ENCODE measurements at regions not wholly inside any gene's neighbourhood (a gene's known extent, or its start where the extent isn't known, plus 50 kb on each side); places are given as distances from the start of the nearest gene placed in this dataset.
"Not testable (repeated sequence)": the region's sequence is repeated elsewhere in the genome, so short reads cannot be mapped to it uniquely, and the experiment has no call there.

DNA sequence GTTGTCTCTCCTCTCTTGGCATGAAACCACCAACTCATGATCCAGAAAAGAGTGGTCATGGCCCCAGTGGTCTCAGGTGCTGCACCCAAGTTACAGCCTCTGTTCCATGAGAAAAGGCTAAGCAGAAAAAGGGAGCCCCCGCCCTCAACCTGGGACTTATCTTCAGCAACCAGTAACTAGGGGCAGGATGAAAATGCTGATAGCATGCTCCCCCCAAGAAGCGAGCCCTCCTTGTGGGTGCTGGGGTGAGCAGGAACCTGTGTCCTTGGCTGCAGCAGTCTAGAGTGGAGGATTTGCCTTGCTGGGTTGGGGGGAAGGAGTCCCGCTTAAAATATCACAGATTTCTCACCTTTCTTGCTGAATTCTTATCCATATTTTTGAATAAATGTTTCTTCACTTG lies 490.0 kb downstream of the SUCLG1 start:
- no peak for DNase-seq (ENCODE audit: low spot score)

DNA sequence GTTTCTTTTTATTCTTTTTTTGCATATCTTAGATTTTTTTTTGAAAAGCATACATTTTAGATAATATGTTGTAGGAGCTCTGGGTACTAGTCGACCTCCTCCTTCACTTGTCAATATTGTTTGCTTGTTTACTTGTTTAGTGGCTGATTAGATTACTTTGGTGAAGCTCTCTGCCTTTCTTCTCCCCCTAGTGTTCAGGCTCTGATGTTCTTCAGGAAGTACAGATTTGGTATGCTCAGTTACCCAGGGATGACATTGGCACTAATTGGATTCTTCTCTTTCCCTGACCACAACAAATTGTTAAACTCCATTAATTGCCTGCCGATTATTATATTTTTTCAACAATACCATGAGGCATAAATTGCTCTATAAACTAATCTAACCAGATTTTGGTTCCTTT lies 491.2 kb downstream of the SUCLG1 start:
- DNase-seq (ENCODE audit: low spot score), result no peak

DNA sequence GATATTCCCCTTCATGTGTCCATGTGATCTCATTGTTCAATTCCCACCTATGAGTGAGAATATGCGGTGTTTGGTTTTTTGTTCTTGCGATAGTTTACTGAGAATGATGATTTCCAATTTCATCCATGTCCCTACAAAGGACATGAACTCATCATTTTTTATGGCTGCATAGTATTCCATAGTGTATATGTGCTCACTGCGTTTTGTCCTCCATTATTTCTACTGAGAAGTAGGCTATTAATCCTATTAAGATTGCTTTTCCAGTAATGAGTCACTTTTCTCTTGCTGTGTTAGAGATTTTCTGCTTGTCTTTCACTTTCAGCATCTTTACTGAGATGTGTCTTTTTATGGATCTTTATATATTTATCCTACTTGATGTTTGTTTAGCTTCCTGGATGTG lies 492.1 kb downstream of the SUCLG1 start:
- DNase-seq (ENCODE audit: low spot score), result not testable (repeated sequence)

DNA sequence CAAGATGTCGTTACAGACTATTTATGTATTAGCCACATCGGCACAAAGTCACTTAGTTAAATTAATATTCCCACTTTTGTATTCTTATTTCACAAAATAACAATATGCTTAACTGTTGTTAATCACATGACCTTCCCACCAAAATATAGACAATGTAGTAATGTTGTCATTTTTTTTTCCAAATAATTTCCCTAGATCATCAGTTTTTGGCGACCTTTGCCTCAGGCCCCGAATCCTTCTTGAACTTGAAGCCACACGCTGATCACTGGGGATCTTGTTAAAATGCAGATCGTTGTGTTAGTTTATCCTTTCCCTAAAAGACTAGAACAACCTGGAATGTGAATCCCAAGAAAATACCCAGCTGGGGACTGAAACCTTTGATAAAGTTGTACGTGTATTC lies 497.6 kb downstream of the SUCLG1 start:
- DNase-seq (ENCODE audit: low spot score), result no peak

DNA sequence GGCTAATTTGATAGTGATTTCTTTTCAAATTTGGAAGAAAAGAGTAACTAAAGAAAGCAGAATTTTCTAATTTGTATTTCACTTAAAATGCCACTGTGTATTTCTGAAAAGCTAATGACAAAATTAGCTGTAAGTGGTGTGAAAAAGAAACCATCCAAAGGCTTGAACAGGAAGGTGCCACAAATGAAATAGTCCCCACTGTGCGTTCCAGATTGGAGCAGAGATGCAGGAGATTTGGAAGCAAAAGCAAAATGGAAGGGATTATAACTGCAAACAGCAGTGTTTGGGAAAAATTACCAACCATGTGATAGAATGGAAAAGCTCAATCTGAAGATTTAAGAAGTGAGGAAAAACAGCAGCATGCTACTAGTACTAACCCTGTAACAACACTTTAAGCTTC lies 498.7 kb downstream of the SUCLG1 start:
- no peak for DNase-seq (ENCODE audit: low spot score)

DNA sequence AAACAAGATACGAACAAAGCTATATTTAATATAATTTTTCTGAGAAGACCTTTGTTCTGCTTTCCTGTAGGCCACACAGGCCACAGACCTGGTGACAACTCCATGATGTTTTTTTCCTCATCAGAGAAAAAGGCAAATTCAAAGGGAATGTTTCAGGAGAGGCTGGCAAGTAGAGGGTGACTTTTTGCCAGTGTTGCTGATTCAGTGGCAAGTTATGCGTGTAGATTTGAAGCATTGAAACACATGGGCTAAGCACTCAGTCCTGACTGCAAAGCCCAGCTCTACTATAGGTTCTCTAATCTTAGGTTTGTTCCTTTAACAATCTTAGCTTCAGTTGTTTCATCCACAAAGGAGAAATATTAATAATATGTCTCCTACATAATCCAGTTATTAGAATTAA lies 499.8 kb downstream of the SUCLG1 start:
- no peak for DNase-seq (ENCODE audit: low spot score)

DNA sequence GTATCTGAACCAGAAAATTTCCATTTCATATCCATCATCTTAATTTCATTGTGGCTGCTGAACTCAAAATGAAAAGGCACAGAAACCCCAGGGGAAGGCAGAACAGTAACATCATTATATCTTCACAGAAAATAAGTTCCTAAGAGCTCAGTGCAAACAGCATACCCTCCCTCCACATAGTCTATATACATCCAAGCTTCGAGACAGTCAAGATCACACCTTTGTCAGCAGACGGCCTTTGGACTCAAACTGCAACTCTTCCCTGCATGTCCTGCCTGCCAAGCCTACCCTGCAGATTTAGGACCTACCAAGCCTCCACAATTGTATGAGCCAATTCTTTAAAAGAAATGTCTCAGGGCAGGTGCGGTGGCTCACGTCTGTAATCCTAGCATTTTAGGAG lies 502.1 kb downstream of the SUCLG1 start:
- DNase-seq (ENCODE audit: low spot score), result no peak

DNA sequence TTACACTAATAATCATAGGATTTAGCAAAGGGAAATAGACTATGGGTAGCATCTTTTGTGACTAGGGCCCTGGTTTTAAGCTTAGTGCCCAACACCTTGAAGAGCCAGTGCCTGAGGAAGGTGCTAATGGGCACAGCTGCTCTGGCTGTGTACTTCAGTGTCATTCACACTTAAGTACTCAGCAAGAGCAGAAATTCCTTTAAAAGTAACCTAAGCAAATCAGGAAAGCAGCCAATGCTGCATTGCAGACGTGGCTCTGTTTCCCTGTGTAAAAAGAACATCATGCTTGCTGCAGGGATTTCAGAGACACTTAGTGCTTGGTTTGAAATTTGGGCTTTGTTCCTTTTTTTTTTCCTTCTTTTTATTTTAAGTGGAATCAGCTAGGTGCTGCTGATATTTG lies 505.4 kb downstream of the SUCLG1 start:
- DNase-seq (ENCODE audit: low spot score), result no peak

DNA sequence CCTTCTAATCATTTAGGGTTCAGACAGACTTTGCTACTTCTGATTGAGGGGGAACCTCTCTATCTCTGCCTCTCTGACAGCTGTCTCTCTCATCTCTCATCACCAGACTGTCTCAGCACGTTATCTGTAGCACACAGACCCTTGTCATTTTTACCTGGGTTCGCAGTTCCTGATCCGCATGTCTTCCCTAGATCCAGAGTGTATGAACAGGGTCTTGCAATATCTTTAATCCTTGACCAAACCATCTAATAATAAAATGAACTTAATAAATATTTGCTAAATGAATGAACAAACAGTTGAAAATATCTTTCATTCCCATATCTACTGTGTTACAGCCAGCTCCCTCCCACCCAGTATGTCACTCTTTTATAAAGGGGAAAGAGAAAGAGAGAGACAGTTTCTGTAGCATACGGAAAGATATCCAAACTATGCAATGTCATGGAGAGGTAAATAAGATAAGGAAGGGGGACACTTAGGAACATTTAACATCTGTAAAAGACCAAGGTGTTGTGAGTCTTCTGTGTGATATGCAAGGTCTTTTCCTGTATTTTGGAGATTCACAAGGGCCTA lies 507.6 kb downstream of the SUCLG1 start:
- no peak for DNase-seq (ENCODE audit: low spot score)

DNA sequence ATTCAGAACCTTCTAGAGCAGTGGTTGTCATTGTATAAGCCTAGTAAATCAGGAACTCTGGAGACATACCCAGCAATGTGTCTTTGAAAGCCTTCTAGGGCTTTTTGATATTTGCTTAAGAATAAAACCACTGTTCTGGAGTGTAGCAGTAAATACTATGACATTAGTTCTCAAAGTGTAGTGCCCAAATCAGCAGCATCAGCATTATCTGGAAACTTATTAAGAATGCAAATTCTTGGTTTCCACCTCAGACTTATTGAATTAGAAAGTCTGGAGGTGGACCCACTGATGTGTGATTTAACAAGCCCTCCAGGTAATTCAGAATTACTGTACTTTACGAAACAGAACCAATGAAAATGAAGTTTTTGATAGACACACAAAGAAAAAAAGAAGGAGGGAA lies 509.7 kb downstream of the SUCLG1 start:
- no peak for DNase-seq (ENCODE audit: low spot score)

DNA sequence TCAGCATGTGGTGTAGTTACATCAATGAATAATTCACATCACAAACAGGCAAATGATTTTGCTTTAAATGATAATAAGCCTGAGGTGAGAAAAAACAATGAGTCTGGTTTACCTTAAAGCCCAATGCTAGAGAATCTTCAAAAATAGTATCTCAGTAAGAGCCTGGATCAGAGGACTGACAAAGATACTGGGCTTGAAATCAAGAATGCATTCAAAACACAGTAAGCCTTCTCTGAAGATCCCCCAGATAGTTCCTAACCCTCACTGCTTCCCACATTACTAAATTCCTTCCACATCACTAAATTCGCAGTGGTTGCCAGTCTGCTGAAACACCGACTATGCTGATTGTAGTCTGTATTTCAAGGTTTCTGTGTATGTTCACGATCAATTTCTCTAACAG lies 514.9 kb downstream of the SUCLG1 start:
- no peak for DNase-seq (ENCODE audit: low spot score)

DNA sequence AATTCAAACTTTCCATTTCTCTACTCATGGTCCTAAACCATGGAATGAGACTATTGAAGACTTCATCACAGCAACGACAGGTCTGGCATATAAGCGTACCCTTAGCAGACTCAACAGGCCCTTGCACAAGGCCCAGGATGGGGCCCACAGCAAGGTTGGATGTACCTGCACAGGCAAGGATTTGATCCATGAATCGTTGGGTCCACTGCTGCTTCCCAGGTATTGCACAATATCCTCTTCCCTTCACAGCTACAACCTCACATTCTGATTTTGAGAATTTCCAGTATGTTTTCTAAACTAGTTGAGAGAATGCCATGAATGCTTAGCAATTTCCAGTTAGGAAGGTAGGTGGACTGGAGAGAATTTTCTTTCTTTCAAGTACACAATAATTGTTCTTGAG lies 515.8 kb downstream of the SUCLG1 start:
- no peak for DNase-seq (ENCODE audit: low spot score)

DNA sequence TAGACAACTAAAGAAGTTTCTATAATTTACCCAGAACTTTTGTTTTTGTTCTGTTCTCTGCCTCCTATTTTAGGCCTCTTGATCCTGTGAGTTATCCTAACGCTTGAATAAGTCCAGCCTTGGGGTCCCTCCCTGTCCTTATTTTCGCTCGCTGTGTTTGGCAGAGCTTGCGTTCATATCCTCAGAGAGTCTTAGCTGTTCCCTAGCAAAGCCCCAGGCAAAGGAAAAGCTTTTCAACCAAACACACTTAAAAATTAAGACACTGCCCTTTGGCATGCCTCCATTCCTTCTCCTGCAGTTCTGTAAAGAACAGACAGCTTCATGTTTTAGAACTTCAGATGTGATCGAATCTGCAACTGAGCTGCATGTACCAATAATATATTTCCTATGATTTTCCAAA lies 517.2 kb downstream of the SUCLG1 start:
- no peak for DNase-seq (ENCODE audit: low spot score)

DNA sequence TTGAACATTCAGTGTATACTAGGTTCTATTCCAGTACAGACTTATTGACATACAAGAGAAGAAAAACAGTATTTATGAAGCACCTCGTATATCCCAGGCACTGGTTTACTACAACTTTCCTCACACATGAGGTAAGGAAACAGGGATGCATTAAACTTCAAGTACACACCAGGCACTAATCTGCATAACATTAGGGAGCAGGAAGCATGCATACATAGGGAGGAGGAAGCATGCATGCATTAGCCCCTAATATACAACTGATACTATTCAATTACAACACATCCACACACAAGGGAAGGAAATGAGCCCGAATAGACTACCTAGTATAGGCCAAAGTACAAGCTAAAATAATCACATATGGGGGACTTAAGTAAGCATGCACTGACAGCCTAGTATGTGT lies 525.3 kb downstream of the SUCLG1 start:
- no peak for DNase-seq (ENCODE audit: low spot score)

DNA sequence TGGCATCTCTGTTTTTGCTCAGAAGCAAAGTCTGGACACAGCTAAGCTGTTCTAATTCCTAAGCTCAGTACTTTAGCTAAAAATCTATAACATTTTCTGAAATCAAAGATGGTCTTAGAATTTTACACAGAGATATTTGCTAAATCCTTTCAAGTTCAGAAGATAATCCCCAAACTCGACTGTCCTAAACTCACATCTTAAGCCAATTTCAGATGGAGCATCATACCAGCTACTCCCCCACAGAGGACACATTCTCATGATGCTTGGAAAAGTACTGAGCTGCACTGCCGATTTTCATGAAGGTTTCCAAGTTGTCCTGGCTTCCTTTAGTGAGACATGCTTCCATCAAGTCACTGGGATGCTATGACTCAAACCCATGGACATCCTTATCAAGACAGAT lies 535.5 kb downstream of the SUCLG1 start:
- no peak for DNase-seq (ENCODE audit: low spot score)

DNA sequence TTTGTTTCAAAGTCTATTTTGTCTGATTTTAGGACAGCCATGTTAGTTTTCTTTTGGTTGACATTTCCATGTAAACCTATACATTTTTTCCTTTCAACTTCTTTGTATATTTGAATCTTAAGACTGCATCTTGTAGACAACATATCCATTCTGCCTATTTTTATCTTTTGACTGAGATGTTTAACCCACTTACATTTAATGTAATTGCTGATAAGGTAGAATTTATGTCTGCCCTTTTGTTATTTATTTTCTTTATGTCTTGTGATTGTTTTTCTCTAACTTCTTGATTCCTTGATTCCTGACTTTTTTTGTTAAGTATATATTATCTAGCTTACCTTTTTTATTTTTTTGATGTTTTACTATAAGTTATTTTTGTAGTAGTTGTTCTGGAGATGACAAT lies 542.5 kb downstream of the SUCLG1 start:
- no peak for DNase-seq (ENCODE audit: low spot score)

DNA sequence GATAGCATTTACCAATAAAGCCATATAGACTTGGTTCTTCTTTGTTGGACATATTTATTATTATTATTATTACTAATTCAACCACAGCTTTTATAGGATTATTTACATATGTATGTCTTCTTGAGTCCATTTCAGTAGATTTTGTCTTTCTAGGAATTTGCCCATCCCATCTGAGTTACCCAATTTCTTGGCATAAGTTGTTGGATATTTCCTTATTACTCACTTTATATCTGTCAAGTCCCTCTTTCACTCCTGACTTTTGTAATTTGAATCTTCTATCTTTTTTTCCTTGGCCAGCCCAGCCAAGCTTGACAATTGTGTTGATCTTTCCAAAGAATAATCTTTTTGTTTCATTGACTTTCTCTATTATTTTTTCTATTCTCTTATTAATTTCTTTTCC lies 543.7 kb downstream of the SUCLG1 start:
- no peak for DNase-seq (ENCODE audit: low spot score)

DNA sequence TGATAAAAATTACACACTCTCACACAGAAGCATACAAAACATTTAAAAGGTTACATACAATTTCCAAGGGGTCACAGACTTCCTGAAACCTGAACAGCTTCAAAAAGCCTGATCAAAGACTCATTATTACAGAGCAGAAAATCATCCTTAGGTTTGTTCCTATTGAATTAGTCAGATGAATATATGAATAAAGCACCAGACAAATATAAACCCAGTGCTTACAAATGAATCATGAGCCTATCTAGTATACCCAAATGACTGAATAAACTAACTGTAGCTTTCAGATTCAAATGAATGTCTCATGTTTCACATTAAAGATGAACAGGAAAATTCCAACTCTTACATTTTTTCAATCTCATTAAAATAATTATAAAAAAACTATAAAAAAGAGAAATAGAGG lies 550.3 kb downstream of the SUCLG1 start:
- no peak for DNase-seq (ENCODE audit: low spot score)

DNA sequence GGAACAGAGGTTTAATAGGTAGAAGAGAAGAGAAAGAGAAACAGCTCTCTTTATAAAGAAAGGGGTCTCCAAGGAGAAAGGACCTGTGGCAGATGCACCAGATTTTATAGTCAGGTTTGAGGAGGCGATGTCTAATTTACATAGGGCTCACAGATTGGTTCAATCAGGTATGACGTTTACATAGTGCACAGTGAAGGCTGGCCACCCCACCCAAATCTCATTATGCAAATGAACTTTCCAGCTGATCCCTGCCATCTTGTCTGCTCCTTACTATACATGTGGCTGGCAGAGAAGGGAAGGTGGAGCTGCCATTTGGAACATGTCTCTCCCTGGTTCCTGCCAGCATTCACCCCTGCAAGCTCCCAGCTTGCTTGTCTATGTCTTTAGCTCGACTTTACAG lies 557.8 kb downstream of the SUCLG1 start:
- DNase-seq (ENCODE audit: low spot score), result no peak

DNA sequence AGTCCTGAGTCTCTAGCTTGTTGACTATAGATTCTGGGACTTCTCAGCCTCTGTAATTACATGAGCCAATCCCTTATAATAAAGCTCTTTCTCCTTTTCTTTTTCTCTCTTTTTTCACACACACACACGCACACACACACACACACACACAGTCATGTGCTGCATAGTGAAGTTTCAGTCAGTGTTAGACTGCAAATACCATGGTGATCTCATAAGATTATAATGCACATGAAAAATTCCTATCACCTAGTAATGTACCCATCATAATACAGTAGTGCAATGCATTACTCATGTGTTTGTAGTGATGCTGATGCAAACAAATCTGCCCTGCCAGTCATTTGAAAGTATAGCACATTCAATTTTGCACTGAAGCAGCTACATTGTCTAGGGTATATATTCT lies 558.2 kb downstream of the SUCLG1 start:
- DNase-seq (ENCODE audit: low spot score), result no peak

DNA sequence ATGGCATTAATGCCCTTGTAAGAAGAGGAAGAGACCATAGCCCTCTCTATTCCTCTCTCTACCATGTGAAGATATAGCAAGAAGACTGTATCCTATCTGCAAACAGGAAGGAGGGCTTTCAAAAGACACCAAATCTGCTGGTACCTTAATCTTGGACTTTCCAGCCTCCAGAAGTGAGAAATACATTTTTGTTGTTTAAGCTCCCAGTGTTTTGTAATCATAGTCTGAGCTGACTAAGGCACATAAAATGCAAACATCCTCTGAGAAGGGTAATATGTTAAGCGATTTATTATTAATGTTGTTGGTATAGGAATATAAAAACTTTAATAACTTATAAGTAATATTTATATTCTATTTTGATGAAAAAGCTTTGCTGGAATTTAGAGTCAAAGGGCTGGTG lies 559.8 kb downstream of the SUCLG1 start:
- no peak for DNase-seq (ENCODE audit: low spot score)

DNA sequence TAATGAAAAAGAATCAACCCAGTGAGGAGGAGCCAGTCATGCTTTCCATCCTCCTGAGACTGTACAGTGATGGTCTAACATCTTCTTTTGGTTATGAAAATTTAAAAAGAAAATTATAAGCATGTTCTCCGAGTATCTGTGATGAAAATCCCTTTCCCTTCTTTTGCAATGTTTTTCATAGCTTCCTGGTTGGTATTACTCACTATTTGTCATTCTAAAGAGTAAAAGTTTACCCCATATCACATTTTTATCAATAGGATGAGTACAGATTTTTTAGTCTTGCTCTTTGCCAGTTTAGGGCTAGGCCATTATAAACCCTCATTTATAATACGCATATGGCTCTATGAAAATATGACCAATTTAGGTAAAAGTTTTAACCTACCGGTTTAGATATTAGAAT lies 564.1 kb downstream of the SUCLG1 start:
- DNase-seq (ENCODE audit: low spot score), result no peak

DNA sequence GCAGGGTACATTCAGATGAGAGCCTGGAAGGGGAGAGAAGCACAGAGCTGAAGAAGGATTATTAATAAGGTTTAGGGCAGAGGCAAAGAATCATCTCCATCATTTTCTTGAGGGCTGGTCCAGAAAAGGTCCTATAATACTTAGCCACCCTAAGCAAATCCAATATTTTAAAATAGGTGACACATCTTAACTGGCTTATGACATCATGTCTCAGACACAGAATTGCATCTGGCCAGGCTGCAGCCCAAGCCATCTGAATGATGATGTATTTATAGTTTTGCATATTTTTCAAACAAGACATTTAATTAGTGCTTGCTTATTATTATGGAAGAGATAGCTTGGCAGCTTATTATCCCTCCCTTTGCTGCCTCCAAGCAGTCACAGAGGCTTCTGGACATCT lies 571.3 kb downstream of the SUCLG1 start:
- DNase-seq (ENCODE audit: low spot score), result no peak

DNA sequence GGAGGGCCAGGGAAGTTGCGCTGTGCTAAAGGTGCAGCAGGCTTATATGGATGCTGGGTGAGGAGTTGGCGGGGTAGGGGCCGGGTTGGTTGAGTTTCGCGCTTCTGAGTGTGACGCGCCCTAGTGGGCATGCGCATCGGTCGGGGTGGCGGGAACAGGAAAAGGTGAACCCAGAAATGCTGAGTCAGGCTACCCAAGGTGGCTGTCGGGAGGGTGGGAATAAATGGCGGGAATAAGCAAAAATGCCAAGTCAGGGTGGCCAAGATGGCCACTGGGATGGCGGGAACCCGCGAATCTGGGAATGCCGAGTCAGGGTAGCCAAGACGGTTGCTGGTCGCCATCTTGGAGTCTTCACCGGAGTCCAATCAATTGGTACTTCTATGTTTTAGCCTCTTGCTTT lies 580.0 kb downstream of the SUCLG1 start:
- no peak for DNase-seq (ENCODE audit: low spot score)

DNA sequence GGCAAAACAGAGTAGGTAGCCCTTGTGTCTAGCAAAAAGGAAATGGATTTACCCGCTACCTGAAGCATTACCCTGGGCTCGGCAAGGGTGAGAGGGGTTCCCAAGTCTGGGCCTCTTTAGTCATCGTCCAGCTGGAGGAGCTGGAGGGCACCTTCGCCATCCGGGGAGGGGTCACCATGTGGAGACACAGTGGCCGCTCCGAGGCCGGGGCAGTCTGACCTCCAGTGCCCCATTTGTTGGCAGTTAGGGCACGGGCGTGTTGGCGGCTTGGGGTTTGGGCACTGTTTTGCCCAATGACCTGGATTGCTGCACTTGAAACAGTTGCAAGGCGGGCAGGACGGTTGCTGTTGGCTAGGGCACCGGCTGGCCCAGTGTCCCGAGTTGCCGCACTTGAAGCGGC lies 581.8 kb downstream of the SUCLG1 start:
- DNase-seq (ENCODE audit: low spot score), result not testable (repeated sequence)

Data from CD4-positive, alpha-beta T cell treated with Interleukin-6 at 100 ng/mL for 8 hours (primary cell).